Omental fat pad (tissue), 3 donors: ENCODE measurements at regions not wholly inside any gene's neighbourhood (a gene's known extent, or its start where the extent isn't known, plus 50 kb on each side); places are given as distances from the start of the nearest gene placed in this dataset.
"Not testable (repeated sequence)": the region's sequence is repeated elsewhere in the genome, so short reads cannot be mapped to it uniquely, and the experiment has no call there.

ENCODE experiments used
- ATAC-seq: fragments of 150-250 bp; one replicate; pipeline ENCODE4 v1.9.1; 2016; ENCODE audit warnings: mild to moderate bottlenecking, moderate library complexity; ENCODE audit not compliant: low FRiP score
- DNase-seq: peaks from one replicate; pipeline ENCODE4 v3.0.0-alpha.2; 2019; ENCODE audit warnings: low spot score
- TF ChIP-seq, protein P1 (sequence below), 3 donors: fragments of 450-650 bp; IDR thresholded peaks; one replicate each; pipeline ENCODE4 v1.5.1; 2016 to 2017; ENCODE audit warnings: antibody characterized with exemption in 3 of 3, mild to moderate bottlenecking in 3 of 3, moderate library complexity in 2 of 3

DNA sequence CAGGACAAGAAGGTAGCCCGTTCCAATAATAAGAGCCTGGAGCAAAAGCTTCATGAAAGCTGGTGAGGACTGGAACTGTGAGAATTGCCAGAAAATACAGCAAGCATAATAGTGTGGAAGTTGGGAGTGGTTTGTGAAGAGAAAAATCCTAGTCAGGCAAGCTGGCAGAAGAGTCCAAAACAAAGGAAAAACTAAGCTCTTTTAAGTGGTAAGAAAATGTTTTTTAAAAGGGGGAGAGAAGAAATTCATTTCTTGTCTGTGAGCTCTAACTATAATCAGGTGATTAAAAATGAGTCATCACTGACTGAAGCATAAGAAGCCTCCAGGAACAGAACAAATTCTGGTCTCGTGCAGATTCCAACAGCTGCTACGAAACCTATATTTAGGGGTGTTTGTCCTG is 102.6 kb downstream of the CAAP1 start:
- TF ChIP-seq, protein P1, sequence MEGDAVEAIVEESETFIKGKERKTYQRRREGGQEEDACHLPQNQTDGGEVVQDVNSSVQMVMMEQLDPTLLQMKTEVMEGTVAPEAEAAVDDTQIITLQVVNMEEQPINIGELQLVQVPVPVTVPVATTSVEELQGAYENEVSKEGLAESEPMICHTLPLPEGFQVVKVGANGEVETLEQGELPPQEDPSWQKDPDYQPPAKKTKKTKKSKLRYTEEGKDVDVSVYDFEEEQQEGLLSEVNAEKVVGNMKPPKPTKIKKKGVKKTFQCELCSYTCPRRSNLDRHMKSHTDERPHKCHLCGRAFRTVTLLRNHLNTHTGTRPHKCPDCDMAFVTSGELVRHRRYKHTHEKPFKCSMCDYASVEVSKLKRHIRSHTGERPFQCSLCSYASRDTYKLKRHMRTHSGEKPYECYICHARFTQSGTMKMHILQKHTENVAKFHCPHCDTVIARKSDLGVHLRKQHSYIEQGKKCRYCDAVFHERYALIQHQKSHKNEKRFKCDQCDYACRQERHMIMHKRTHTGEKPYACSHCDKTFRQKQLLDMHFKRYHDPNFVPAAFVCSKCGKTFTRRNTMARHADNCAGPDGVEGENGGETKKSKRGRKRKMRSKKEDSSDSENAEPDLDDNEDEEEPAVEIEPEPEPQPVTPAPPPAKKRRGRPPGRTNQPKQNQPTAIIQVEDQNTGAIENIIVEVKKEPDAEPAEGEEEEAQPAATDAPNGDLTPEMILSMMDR (IDR thresholded peaks at IDR 0.05), result no peak
- DNase-seq (no peak), ATAC-seq (no peak)

GRCh38 chr9:26786564-26786963 is 106.0 kb downstream of the CAAP1 start:
- TF ChIP-seq, protein P1 (IDR thresholded peaks at IDR 0.05), result no peak
- DNase-seq (no peak), ATAC-seq (no peak)

DNA sequence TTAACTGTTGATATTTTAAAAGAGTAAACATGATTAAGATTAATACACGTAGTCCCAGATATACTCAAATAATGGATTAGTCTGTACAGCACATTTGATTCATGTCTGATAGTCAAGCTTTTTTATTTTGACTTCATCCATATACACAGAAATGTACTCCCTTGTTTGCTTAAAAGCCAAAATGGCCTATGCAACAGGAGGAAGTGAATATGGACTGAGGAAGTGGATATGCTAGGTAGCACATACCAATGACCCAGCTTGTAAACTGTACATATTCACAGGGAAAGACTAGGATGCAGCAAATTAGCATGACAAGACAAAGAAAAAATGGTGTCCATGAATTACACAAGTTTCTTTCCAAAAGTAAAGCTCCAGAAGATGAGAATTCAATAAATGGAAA is 109.7 kb downstream of the CAAP1 start:
- ATAC-seq (no peak), DNase-seq (no peak)
- TF ChIP-seq, protein P1 (IDR thresholded peaks at IDR 0.05), result no peak

DNA sequence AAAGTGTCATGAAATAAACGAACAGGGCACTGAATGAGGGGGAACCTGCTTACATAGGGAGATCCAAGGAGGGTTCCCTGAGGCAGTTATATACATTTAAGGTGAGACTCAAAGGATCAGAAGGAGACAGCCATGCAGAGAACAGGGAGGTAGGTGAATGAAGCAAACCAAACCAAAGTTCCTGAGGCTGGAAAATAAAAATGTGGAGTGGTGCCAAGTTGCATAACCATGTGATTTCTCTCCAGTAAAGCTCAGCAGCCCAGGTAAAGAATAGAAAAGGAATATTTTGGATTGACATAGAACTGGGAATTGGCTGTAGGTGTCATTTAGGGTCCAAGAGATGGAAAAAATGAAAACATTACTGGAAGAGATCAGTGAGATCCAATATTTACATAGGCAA is 110.7 kb downstream of the CAAP1 start:
- ATAC-seq (no peak), DNase-seq (no peak)
- TF ChIP-seq, protein P1 (IDR thresholded peaks at IDR 0.05), result no peak

DNA sequence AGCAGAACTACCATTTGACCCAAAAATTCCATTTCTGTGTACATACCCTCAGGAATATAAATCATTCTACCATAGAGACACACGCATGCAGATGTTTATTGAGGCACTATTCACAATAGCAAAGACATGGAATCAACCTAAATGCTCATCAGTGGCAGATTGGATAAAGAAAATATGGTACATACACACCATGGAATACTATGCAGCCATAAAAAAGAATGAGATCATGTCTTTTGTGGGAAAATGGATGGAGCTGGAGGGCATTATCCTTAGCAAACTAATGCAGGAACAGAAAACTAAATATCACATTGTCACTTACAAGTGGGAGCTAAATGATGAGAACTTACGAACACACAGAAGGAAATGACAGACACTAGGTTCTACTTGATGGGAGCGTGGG is 112.3 kb downstream of the CAAP1 start:
- DNase-seq, ATAC-seq: not testable (repeated sequence)

DNA sequence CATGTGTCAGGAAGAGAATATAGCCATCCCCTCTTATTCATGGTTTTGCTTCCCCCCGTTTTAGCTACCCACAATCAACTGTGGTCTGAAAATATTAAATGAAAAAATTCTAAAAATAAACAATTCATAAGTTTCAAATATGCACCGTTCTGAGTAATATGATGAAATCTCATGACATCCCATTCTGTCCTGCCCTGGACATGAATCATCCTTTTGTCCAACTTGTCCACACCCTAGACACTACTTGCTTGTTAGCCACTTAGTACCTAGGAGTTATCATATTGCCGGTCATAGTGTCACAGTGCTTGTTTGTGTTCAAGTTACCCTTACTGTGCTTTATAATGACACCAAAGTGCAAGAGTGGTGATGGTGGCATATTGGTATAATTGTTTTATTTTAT is 113.5 kb downstream of the CAAP1 start:
- TF ChIP-seq, protein P1 (IDR thresholded peaks at IDR 0.05), result no peak
- DNase-seq (no peak), ATAC-seq (no peak)

DNA sequence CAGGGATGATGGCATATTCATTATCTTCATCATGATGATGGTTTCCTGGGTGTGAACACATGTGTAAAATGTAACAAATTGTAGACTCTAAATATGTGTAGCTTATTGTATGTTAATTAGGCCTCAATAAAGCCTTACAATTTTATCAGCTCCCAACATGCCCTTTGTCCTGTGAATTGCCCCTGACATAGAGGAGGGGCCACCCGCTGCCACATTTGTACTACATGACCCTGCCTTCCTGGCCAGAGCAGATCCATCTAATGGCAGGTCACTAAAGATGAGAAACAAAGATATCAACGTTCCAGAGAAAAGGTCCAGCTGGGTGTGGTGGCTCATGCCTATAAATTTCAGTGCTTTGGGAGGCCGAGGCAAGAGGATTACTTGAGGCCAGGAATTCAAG is 117.2 kb downstream of the CAAP1 start:
- ATAC-seq (no peak), DNase-seq (no peak)
- TF ChIP-seq, protein P1 (IDR thresholded peaks at IDR 0.05), result no peak

- ATAC-seq (no peak), DNase-seq (no peak)
- TF ChIP-seq, protein P1 (IDR thresholded peaks at IDR 0.05), result no peak
Observed at GRCh38 chr9:26773056-26773455, 119.5 kb downstream of the CAAP1 start.
